ENCODE measurements at regions not wholly inside any gene's neighbourhood (a gene's known extent, or its start where the extent isn't known, plus 50 kb on each side); places are given as distances from the start of the nearest gene placed in this dataset.

DNA sequence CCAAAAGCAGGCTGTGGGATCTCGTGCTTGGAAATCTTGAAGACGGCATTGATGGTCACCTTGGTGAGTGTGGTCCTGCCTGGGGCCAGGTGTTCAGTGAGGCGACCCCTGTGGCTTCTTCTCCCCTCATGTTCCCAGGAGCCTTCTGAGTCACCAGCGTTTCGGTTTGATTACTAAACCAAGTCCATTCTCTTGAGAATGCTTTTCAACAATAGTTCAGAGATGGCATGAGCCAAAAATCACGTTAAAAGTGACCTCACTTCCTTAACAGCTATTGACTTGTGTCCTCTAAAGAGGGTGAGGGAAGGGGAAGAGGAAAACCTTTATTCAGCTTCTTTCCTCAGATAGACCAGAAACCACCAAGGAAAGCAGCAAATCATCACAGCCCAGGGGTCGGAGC, 315.2 kb downstream of the GATA3 start:
- Mint-ChIP-seq H3K9me3 (no peaks in the 10 kb centered on the region), H3K36me3 (no peaks in the 10 kb centered on the region), H3K27me3 (ENCODE audit: insufficient read depth, low read depth) (peaks cover 5% of the 10 kb centered on the region), H3K4me1 (no peaks in the 10 kb centered on the region), H3K27ac (no peak overlapping the region), H3K4me3 (no peak overlapping the region)
- H3K79me2 ChIP-seq (ENCODE audit: low read depth) = no peaks in the 10 kb centered on the region
- no peak for DNase-seq (ENCODE audit: low spot score)
- no peaks in the 10 kb centered on the region for H3K9me3 ChIP-seq (ENCODE audit: low read depth)
- H2AFZ ChIP-seq (replicated peaks) = no peak overlapping the region
- H3K4me3 ChIP-seq = no peak overlapping the region
- H3K36me3 ChIP-seq = no peaks in the 10 kb centered on the region
- H3K9ac ChIP-seq = no peak overlapping the region
- H3K4me1 ChIP-seq = no peaks in the 10 kb centered on the region
- H4K20me1 ChIP-seq (ENCODE audit: low read depth) = no peaks in the 10 kb centered on the region
- H3K4me2 ChIP-seq = no peak overlapping the region
- no peaks in the 10 kb centered on the region for H3K27me3 ChIP-seq
- TF ChIP-seq, protein P1, sequence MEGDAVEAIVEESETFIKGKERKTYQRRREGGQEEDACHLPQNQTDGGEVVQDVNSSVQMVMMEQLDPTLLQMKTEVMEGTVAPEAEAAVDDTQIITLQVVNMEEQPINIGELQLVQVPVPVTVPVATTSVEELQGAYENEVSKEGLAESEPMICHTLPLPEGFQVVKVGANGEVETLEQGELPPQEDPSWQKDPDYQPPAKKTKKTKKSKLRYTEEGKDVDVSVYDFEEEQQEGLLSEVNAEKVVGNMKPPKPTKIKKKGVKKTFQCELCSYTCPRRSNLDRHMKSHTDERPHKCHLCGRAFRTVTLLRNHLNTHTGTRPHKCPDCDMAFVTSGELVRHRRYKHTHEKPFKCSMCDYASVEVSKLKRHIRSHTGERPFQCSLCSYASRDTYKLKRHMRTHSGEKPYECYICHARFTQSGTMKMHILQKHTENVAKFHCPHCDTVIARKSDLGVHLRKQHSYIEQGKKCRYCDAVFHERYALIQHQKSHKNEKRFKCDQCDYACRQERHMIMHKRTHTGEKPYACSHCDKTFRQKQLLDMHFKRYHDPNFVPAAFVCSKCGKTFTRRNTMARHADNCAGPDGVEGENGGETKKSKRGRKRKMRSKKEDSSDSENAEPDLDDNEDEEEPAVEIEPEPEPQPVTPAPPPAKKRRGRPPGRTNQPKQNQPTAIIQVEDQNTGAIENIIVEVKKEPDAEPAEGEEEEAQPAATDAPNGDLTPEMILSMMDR (IDR thresholded peaks at IDR 0.05) = no peak
- TF ChIP-seq EZH2 (IDR thresholded peaks at IDR 0.05) (no peak), EZH2phosphoT487 (IDR thresholded peaks at IDR 0.05) (no peak)
- no peaks in the 10 kb centered on the region for H3F3A ChIP-seq (ENCODE audit: low read depth)
- no peak overlapping the region for H3K27ac ChIP-seq

DNA sequence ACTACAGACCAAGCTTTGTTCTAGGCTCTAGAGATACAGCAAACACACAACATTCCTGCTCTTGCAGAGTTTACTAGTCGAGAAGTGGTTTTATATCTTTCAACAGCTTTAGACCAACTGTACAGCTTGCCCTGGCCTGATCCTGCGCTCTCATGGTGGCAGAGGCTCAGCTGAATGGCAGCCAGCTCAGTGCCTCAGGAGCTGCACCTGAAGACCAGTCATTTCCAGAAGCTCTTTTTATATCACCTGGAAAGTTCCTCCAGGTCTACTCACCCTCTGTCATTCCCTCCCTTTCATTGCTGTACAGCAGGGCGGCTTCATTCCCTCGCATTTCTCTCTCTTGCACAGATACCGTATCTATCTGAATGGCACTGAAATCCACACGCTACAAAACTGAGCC, 319.8 kb downstream of the GATA3 start:
- DNase-seq (ENCODE audit: low spot score) = no peak
- no peaks in the 10 kb centered on the region for H4K20me1 ChIP-seq (ENCODE audit: low read depth)
- no peak overlapping the region for H3K27ac ChIP-seq
- no peak overlapping the region for H3K27ac Mint-ChIP-seq
- H3K27me3 ChIP-seq = no peaks in the 10 kb centered on the region
- peaks cover 14% of the 10 kb centered on the region for H3F3A ChIP-seq (ENCODE audit: low read depth)
- H3K4me2 ChIP-seq = no peak overlapping the region
- H3K4me1 Mint-ChIP-seq = peaks cover 18% of the 10 kb centered on the region
- H3K4me1 ChIP-seq = peaks cover 16% of the 10 kb centered on the region
- H3K36me3 ChIP-seq = no peaks in the 10 kb centered on the region
- no peaks in the 10 kb centered on the region for H3K36me3 Mint-ChIP-seq
- TF ChIP-seq EZH2phosphoT487 (IDR thresholded peaks at IDR 0.05) = no peak
- TF ChIP-seq, protein P1 (IDR thresholded peaks at IDR 0.05) = no peak
- no peak for TF ChIP-seq EZH2 (IDR thresholded peaks at IDR 0.05)
- no peaks in the 10 kb centered on the region for H3K9me3 Mint-ChIP-seq
- no peaks in the 10 kb centered on the region for H3K79me2 ChIP-seq (ENCODE audit: low read depth)
- H3K27me3 Mint-ChIP-seq (ENCODE audit: insufficient read depth, low read depth) = peaks cover 7% of the 10 kb centered on the region
- H3K4me3 Mint-ChIP-seq = no peak overlapping the region
- H2AFZ ChIP-seq (replicated peaks) = no peak overlapping the region
- H3K9me3 ChIP-seq (ENCODE audit: low read depth) = no peaks in the 10 kb centered on the region
- no peak overlapping the region for H3K9ac ChIP-seq
- H3K4me3 ChIP-seq = no peak overlapping the region

DNA sequence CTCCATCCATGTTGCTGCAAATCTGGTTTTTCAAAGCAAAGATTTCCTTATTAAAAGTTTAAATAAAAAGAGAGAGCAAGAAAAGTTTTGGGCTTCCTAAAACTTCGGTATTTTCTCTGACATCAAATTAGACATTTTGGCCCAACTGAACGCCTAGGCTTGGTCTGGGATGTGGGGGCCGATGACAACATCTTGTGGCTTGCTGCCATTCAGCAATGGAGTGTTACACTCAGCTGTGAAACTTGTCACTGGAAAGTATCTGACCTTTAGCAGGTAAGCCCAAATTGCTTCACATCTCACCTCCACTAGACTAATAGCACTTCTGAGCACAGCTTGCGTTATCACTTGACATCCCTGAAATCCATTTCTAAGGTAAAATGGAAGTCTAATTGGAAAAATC, 320.6 kb downstream of the GATA3 start:
- H3K36me3 Mint-ChIP-seq = no peaks in the 10 kb centered on the region
- peaks cover 16% of the 10 kb centered on the region for H3K4me1 ChIP-seq
- H3K27ac ChIP-seq = no peak overlapping the region
- H3K4me3 ChIP-seq = no peak overlapping the region
- no peak for DNase-seq (ENCODE audit: low spot score)
- no peaks in the 10 kb centered on the region for H3K36me3 ChIP-seq
- no peaks in the 10 kb centered on the region for H4K20me1 ChIP-seq (ENCODE audit: low read depth)
- H3K4me3 Mint-ChIP-seq = no peak overlapping the region
- peaks cover 14% of the 10 kb centered on the region for H3F3A ChIP-seq (ENCODE audit: low read depth)
- H3K9me3 ChIP-seq (ENCODE audit: low read depth) = no peaks in the 10 kb centered on the region
- H3K4me2 ChIP-seq = no peak overlapping the region
- peaks cover 18% of the 10 kb centered on the region for H3K4me1 Mint-ChIP-seq
- no peaks in the 10 kb centered on the region for H3K79me2 ChIP-seq (ENCODE audit: low read depth)
- H3K9me3 Mint-ChIP-seq = no peaks in the 10 kb centered on the region
- H3K27me3 Mint-ChIP-seq (ENCODE audit: insufficient read depth, low read depth) = peaks cover 7% of the 10 kb centered on the region
- no peak overlapping the region for H3K9ac ChIP-seq
- TF ChIP-seq EZH2 (IDR thresholded peaks at IDR 0.05) = no peak
- TF ChIP-seq, protein P1 (IDR thresholded peaks at IDR 0.05) = no peak
- TF ChIP-seq EZH2phosphoT487 (IDR thresholded peaks at IDR 0.05) = no peak
- H3K27ac Mint-ChIP-seq = no peak overlapping the region
- H2AFZ ChIP-seq (replicated peaks) = no peak overlapping the region
- no peaks in the 10 kb centered on the region for H3K27me3 ChIP-seq

All from neural progenitor cell (in vitro differentiated cells).